ENCODE measurements at regions not wholly inside any gene's neighbourhood (a gene's known extent, or its start where the extent isn't known, plus 50 kb on each side); places are given as distances from the start of the nearest gene placed in this dataset.

GRCh38 chr13:34464011-34464410 is 478.1 kb upstream of the NBEA start:
- H3K27me3 Mint-ChIP-seq (ENCODE audit: low read depth): no peaks in the 10 kb centered on the region

DNA sequence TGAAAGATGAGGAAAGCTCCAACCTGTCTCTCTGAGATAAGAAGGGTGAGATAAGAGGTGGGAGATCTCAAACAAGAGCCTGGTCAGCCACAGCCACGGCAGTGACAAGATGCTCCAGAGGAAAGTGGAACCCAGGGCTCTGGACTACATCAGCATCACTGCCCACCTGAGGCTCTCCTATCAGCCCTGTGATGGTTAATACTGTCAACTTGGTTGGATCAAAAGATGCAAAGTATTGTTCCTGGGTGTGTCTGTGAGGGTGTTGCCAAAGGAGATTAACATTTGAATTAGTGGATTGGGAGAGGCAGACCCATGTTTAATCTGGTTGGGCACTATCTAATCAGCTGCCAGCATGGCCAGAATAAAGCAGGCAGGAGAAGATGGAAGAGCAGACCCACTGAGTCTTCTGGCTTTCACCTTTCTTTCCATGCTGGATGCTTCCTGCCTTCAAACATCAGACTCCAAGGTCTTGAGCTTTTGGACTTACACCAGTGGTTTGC is 476.6 kb upstream of the NBEA start:
- H3K27ac Mint-ChIP-seq (ENCODE audit: unreplicated experiment): no peak overlapping the region
- no peaks in the 10 kb centered on the region for H3K27me3 Mint-ChIP-seq (ENCODE audit: low read depth)
- no peak for DNase-seq (ENCODE audit: low spot score)
- TF ChIP-seq, protein P1, sequence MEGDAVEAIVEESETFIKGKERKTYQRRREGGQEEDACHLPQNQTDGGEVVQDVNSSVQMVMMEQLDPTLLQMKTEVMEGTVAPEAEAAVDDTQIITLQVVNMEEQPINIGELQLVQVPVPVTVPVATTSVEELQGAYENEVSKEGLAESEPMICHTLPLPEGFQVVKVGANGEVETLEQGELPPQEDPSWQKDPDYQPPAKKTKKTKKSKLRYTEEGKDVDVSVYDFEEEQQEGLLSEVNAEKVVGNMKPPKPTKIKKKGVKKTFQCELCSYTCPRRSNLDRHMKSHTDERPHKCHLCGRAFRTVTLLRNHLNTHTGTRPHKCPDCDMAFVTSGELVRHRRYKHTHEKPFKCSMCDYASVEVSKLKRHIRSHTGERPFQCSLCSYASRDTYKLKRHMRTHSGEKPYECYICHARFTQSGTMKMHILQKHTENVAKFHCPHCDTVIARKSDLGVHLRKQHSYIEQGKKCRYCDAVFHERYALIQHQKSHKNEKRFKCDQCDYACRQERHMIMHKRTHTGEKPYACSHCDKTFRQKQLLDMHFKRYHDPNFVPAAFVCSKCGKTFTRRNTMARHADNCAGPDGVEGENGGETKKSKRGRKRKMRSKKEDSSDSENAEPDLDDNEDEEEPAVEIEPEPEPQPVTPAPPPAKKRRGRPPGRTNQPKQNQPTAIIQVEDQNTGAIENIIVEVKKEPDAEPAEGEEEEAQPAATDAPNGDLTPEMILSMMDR (IDR thresholded peaks at IDR 0.05): no peak
- no peak overlapping the region for H3K4me3 Mint-ChIP-seq (ENCODE audit: unreplicated experiment)
- H3K4me1 Mint-ChIP-seq (ENCODE audit: low read depth): peaks cover 18% of the 10 kb centered on the region
- no peaks in the 10 kb centered on the region for H3K36me3 Mint-ChIP-seq (ENCODE audit: low read depth)
- H3K9me3 Mint-ChIP-seq (ENCODE audit: low read depth): no peaks in the 10 kb centered on the region

More at GRCh38 chr13:34464011-34464410, 478.1 kb upstream of the NBEA start:
- H3K4me3 Mint-ChIP-seq (ENCODE audit: unreplicated experiment): no peak overlapping the region
- no peaks in the 10 kb centered on the region for H3K36me3 Mint-ChIP-seq (ENCODE audit: low read depth)
- peaks cover 23% of the 10 kb centered on the region for H3K4me1 Mint-ChIP-seq (ENCODE audit: low read depth)
- DNase-seq (ENCODE audit: low spot score): no peak
- no peak overlapping the region for H3K27ac Mint-ChIP-seq (ENCODE audit: unreplicated experiment)
- no peaks in the 10 kb centered on the region for H3K9me3 Mint-ChIP-seq (ENCODE audit: low read depth)
- TF ChIP-seq, protein P1 (IDR thresholded peaks at IDR 0.05): no peak

DNA sequence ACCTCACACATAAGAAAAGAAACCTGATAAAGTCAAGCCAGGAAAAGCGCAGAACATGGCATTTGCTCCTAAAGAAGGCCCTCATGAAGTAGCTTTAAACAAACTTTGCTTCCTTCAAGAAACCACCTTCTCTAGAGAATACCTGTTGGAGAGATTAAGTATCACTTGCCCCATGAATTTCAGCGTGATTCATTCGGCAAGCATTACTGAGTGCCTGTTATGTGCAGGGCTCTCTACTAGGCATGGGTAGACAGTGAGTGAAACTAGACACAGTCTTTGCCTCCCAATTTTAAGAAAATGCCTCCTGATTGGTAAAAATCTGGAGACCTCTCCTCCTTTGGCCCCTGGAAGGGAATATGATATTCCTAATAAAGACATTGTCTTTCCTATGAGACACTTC is 475.8 kb upstream of the NBEA start:
- no peaks in the 10 kb centered on the region for H3K9me3 Mint-ChIP-seq (ENCODE audit: low read depth)

GRCh38 chr13:34467450-34468083 is 474.5 kb upstream of the NBEA start:
- H3K4me3 Mint-ChIP-seq (ENCODE audit: unreplicated experiment): no peak overlapping the region
- no peaks in the 10 kb centered on the region for H3K27me3 Mint-ChIP-seq (ENCODE audit: low read depth)
- peaks cover 14% of the 10 kb centered on the region for H3K4me1 Mint-ChIP-seq (ENCODE audit: low read depth)
- no peak overlapping the region for H3K27ac Mint-ChIP-seq (ENCODE audit: unreplicated experiment)
- TF ChIP-seq, protein P1 (IDR thresholded peaks at IDR 0.05): no peak
- no peaks in the 10 kb centered on the region for H3K36me3 Mint-ChIP-seq (ENCODE audit: low read depth)
- DNase-seq (ENCODE audit: low spot score): no peak
- H3K9me3 Mint-ChIP-seq (ENCODE audit: low read depth): no peaks in the 10 kb centered on the region

More for the DNA sequence above, 475.8 kb upstream of the NBEA start:
- H3K4me1 Mint-ChIP-seq (ENCODE audit: low read depth): peaks cover 18% of the 10 kb centered on the region
- TF ChIP-seq, protein P1 (IDR thresholded peaks at IDR 0.05): no peak
- no peaks in the 10 kb centered on the region for H3K27me3 Mint-ChIP-seq (ENCODE audit: low read depth)
- H3K4me3 Mint-ChIP-seq (ENCODE audit: unreplicated experiment): no peak overlapping the region
- no peaks in the 10 kb centered on the region for H3K36me3 Mint-ChIP-seq (ENCODE audit: low read depth)
- H3K27ac Mint-ChIP-seq (ENCODE audit: unreplicated experiment): no peak overlapping the region
- DNase-seq (ENCODE audit: low spot score): no peak

- Mint-ChIP-seq H3K27ac (ENCODE audit: unreplicated experiment) (no peak overlapping the region), H3K27me3 (ENCODE audit: low read depth) (no peaks in the 10 kb centered on the region), H3K4me3 (ENCODE audit: unreplicated experiment) (no peak overlapping the region), H3K36me3 (ENCODE audit: low read depth) (no peaks in the 10 kb centered on the region), H3K9me3 (ENCODE audit: low read depth) (no peaks in the 10 kb centered on the region), H3K4me1 (ENCODE audit: low read depth) (peaks cover 3% of the 10 kb centered on the region)
- DNase-seq (ENCODE audit: low spot score): no peak
- TF ChIP-seq, protein P1 (IDR thresholded peaks at IDR 0.05): no peak
These were observed 472.7 kb upstream of the NBEA start for GRCh38 chr13:34469196-34469986.
